ENCODE measurements at regions not wholly inside any gene's neighbourhood (a gene's known extent, or its start where the extent isn't known, plus 50 kb on each side); places are given as distances from the start of the nearest gene placed in this dataset.

DNA sequence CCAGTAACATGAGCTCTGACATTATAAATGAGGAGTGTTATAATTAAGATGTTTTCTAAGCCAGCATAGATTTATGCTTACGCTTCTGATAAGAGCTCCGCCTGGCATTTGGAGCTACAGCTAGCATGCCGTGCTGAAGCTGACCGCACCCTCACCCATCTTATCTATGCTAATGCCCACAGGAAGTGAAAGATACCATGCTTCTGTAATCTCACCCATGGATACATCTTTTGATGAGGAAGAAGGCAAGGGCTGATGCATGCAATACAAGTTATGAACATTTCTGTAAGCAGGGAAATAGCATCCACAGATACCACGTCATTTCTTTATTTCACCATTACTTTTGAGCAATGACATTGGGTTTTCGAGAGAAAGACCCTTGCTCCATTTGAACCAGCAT, 82.3 kb downstream of the ARL4C start:
- Histone ChIP-seq H3K9me3 (no peaks in the 10 kb centered on the region), H3K27me3 (peaks cover 0 to 22% (median under 1%) of the 10 kb centered on the region in 7 donors), H3K4me1 (no peaks in the 10 kb centered on the region), H3K27ac (no peak overlapping the region), H3K36me3 (no peaks in the 10 kb centered on the region), H3K4me3 (no peak overlapping the region)
- WGBS, 2 donors: 68 to 76% methylated on average over 6 of the region's 6 CpGs
- ATAC-seq (no peak), DNase-seq (no peak)
- TF ChIP-seq, protein P1, sequence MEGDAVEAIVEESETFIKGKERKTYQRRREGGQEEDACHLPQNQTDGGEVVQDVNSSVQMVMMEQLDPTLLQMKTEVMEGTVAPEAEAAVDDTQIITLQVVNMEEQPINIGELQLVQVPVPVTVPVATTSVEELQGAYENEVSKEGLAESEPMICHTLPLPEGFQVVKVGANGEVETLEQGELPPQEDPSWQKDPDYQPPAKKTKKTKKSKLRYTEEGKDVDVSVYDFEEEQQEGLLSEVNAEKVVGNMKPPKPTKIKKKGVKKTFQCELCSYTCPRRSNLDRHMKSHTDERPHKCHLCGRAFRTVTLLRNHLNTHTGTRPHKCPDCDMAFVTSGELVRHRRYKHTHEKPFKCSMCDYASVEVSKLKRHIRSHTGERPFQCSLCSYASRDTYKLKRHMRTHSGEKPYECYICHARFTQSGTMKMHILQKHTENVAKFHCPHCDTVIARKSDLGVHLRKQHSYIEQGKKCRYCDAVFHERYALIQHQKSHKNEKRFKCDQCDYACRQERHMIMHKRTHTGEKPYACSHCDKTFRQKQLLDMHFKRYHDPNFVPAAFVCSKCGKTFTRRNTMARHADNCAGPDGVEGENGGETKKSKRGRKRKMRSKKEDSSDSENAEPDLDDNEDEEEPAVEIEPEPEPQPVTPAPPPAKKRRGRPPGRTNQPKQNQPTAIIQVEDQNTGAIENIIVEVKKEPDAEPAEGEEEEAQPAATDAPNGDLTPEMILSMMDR (IDR thresholded peaks at IDR 0.05): no peak
- intact Hi-C loops (cut with DNase I): no loop called here

DNA sequence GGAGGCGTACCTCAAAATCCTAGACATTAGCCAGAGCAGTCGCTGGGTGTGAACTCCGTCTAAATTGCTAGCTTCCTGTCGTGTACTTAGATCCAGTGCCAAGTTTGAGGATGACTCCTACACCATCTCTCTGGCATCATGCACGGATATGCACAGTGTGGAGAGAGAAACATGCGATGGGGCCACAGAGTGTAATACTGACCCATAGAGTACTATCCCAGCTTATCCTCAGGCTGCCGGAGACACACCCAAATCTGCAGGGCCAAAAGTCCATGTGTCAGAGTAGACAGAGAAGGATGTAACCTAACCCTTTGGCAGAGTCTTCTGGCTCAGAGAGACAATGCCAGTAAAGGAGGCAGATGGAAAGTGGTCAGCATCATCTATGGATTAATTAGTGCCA, 84.2 kb downstream of the ARL4C start:
- Histone ChIP-seq H3K27me3 (peaks cover 0 to 28% (median 4%) of the 10 kb centered on the region in 7 donors), H3K36me3 (no peaks in the 10 kb centered on the region), H3K4me3 (no peak overlapping the region), H3K9me3 (no peaks in the 10 kb centered on the region), H3K27ac (no peak overlapping the region), H3K4me1 (no peaks in the 10 kb centered on the region)
- WGBS, 2 donors: 48 to 50% methylated on average over 7 of the region's 7 CpGs
- DNase-seq: no peak
- intact Hi-C loops (cut with DNase I): no loop called here
- peak in 7 of 8 donors; percentile 16 to 54 (median 34) for ATAC-seq
- TF ChIP-seq, protein P1 (IDR thresholded peaks at IDR 0.05): no peak

DNA sequence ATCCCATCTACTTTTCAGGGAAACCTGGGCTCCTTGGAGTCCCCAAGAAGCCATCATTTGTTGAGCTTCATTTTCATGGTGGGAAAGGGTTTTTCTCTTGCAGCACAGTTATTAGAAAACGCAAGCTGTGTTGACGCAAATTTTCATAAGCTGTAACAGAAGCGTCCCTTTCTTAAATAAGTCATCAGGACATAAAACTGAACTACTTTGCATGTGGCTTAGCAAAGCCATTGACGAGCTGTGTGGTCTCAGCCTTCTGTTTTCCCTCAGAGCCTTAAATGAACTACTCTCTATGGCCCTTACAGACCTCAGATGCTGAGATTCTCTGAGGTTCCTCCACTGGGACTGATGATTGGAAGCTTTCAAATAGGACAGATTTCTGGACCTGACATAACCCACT, 85.1 kb downstream of the ARL4C start:
- no peaks in the 10 kb centered on the region for H3K4me1 ChIP-seq
- H3K36me3 ChIP-seq: no peaks in the 10 kb centered on the region
- ATAC-seq: no peak
- H3K27me3 ChIP-seq: peaks cover 0 to 28% (median 4%) of the 10 kb centered on the region in 7 donors
- DNase-seq: no peak
- intact Hi-C loops (cut with DNase I): no loop called here
- WGBS, 2 donors: 89% methylated on average over 4 of the region's 4 CpGs
- H3K27ac ChIP-seq: no peak overlapping the region
- TF ChIP-seq, protein P1 (IDR thresholded peaks at IDR 0.05): no peak
- no peaks in the 10 kb centered on the region for H3K9me3 ChIP-seq
- no peak overlapping the region for H3K4me3 ChIP-seq

DNA sequence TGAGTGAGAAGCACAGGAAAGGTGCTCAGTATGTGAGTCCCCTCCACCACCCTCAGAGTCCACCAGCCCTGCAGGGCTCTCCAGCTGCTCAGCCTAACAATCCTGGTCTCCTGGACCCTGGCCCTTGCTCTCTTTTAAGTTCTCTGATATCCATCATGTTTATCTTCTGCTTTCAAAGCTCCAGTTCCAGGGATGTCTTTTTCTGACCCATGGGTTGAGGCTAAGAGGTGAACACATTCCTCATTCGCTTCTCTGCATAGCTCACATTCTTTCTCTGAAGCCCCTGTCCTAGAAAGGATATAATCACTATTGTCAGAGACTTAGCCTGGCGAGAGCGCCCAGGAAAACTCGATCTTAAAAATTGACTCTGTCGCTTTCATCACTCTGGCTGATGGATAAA, 86.4 kb downstream of the ARL4C start:
- DNase-seq (no peak), ATAC-seq (no peak)
- intact Hi-C loops (cut with DNase I): no loop called here
- TF ChIP-seq, protein P1 (IDR thresholded peaks at IDR 0.05): no peak
- no peak overlapping the region for H3K27ac ChIP-seq
- peaks cover 0 to 28% (median 4%) of the 10 kb centered on the region in 7 donors for H3K27me3 ChIP-seq
- no peak overlapping the region for H3K4me3 ChIP-seq
- 43 to 58% methylated on average over 5 of the region's 5 CpGs for WGBS, 2 donors
- no peaks in the 10 kb centered on the region for H3K36me3 ChIP-seq
- H3K4me1 ChIP-seq: peaks cover 0 to 3% (median 0%) of the 10 kb centered on the region in 9 donors
- H3K9me3 ChIP-seq: no peaks in the 10 kb centered on the region

All from heart right ventricle (tissue), 16 donors.